A673 (cell line): ENCODE measurements at regions not wholly inside any gene's neighbourhood (a gene's known extent, or its start where the extent isn't known, plus 50 kb on each side); places are given as distances from the start of the nearest gene placed in this dataset.

ENCODE experiments used
- EZH2 ChIP-seq: fragments of 200-600 bp; sonication (generic); IDR thresholded peaks from 2 replicates; pipeline ENCODE4 v1.6.1; 2017; ENCODE audit warnings: borderline replicate concordance, low read depth, mild to moderate bottlenecking, mixed read lengths, antibody characterized with exemption, low read length; ENCODE audit not compliant: poor library complexity, severe bottlenecking
- TF ChIP-seq, protein P1 (sequence below): fragments of 300-800, 200-600 bp; sonication (generic); conservative IDR thresholded peaks from 2 replicates; pipeline ENCODE4 v1.5.1; 2017; ENCODE audit warnings: low read depth, mild to moderate bottlenecking, antibody characterized with exemption, low read length, moderate library complexity, mixed read lengths

DNA sequence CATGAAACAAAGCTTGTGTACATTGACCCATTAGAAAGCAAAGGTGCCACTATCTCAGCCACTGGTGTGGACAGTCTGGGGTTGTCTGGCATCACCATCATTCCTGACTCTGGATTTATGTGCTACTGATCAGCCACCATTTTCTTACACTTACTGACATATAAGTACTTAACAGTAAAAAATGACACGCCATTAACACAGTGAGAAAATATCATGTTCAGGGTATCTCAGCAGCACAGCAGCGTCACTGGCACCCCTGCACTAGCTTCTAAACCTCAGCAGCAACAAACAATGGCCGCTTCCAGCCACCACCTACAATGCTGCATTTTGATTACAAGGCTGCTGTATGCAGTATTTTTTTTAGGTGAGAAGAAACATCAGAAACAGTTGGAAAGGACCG lies 253.4 kb upstream of the HDAC4 start:
- no peak for TF ChIP-seq EZH2
- TF ChIP-seq, protein P1, sequence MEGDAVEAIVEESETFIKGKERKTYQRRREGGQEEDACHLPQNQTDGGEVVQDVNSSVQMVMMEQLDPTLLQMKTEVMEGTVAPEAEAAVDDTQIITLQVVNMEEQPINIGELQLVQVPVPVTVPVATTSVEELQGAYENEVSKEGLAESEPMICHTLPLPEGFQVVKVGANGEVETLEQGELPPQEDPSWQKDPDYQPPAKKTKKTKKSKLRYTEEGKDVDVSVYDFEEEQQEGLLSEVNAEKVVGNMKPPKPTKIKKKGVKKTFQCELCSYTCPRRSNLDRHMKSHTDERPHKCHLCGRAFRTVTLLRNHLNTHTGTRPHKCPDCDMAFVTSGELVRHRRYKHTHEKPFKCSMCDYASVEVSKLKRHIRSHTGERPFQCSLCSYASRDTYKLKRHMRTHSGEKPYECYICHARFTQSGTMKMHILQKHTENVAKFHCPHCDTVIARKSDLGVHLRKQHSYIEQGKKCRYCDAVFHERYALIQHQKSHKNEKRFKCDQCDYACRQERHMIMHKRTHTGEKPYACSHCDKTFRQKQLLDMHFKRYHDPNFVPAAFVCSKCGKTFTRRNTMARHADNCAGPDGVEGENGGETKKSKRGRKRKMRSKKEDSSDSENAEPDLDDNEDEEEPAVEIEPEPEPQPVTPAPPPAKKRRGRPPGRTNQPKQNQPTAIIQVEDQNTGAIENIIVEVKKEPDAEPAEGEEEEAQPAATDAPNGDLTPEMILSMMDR: no peak
